ENCODE measurements at regions not wholly inside any gene's neighbourhood (a gene's known extent, or its start where the extent isn't known, plus 50 kb on each side); places are given as distances from the start of the nearest gene placed in this dataset.

DNA sequence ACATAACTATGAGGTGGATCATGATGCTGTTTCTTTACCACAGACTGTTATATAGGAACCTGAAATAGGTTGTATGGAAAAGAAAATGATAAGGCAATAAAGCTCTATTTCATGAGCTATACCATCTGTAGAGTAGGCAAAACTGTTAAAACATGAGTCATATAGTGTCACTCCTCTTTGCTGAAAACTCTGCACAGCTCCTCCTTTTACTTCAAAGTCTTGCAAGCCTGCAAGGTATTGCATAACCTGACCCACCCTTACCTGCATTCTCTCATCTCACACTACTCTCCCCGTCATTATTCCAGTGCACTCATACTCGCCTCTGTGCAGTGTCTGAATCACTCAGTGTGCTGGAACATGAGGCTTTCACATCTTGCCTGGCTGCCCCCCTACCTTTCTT, 790.1 kb downstream of the EFNA5 start:
- H3K4me3 ChIP-seq (ENCODE audit: low read depth, low read length), result no peak overlapping the region
- in situ Hi-C loops (cut with HindIII; ENCODE audit: low sequenced_read_pairs), result no loop called here
- DNase-seq (ENCODE audit: low read depth), result no peak
- no peak for TF ChIP-seq CTCF (IDR thresholded peaks at IDR 0.05; ENCODE audit: low read depth, low read length, missing control alignments)

DNA sequence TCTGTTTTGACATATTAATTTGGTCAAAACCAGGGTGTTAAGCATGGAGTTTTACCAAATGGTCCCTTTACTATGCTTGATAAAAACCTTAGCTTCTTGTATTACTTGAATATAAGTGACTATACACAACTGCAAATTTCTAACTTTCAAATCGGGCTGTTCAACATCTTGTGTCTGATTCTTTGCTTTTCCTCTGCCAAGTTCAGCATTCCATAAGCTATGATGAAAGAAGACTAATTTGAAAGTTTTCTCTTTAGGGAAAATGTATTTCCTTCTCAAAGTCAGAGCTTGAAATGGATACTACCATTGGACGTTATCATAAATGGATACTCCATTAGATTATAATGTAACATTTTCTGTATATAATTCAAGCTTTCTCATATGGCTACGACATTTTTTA, 792.9 kb downstream of the EFNA5 start:
- no peak for DNase-seq (ENCODE audit: low read depth)
- H3K4me3 ChIP-seq (ENCODE audit: low read depth, low read length), result no peak overlapping the region
- in situ Hi-C loops (cut with HindIII; ENCODE audit: low sequenced_read_pairs), result no loop called here
- no peak for TF ChIP-seq CTCF (IDR thresholded peaks at IDR 0.05; ENCODE audit: low read depth, low read length, missing control alignments)

DNA sequence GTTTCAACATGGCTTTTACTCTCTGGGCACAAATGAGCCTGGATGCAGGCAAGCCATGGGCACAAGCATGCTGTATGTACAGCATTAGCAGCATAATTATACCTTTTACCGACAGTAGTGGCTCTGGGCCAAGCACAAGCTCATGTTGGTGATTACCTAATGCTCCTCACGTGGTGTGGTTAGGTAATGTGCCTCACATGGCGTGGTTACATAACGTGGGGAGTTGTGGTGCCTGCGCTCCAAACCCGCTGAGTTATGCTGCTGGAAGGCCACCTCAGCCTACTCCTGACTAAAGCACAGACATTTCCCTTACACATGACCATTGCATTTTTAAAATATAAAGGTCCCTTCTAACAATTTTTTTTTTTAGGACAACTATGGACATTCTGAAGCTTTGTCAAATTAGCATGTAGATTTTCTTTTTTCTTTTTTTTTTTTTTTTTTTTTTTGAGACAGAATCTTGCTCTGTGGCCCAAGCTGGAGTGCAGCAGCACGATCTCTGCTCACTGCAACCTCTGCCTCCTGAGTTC, 794.0 kb downstream of the EFNA5 start:
- no peak for TF ChIP-seq CTCF (IDR thresholded peaks at IDR 0.05; ENCODE audit: low read depth, low read length, missing control alignments)
- DNase-seq (ENCODE audit: low read depth), result no peak
- in situ Hi-C loops (cut with HindIII; ENCODE audit: low sequenced_read_pairs), result no loop called here
- no peak overlapping the region for H3K4me3 ChIP-seq (ENCODE audit: low read depth, low read length)

DNA sequence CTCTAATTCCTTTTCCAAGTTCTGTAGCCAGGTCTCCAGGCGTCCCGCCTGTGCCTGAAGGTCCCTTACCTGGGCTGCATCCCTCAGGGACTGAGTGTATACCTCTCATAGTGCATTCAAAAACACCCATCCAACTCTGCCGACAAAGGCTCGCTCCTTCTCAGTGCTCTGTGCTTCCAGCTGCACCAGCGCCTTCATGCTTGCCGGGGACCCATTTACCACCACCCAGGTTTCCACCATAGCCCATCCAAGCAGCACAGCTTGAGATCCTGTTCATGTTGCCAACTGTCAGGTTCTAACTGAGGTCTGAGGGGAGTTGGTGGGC, 794.5 kb downstream of the EFNA5 start:
- DNase-seq (ENCODE audit: low read depth), result no peak
- TF ChIP-seq CTCF (IDR thresholded peaks at IDR 0.05; ENCODE audit: low read depth, low read length, missing control alignments), result no peak
- no peak overlapping the region for H3K4me3 ChIP-seq (ENCODE audit: low read depth, low read length)
- in situ Hi-C loops (cut with HindIII; ENCODE audit: low sequenced_read_pairs), result no loop called here

DNA sequence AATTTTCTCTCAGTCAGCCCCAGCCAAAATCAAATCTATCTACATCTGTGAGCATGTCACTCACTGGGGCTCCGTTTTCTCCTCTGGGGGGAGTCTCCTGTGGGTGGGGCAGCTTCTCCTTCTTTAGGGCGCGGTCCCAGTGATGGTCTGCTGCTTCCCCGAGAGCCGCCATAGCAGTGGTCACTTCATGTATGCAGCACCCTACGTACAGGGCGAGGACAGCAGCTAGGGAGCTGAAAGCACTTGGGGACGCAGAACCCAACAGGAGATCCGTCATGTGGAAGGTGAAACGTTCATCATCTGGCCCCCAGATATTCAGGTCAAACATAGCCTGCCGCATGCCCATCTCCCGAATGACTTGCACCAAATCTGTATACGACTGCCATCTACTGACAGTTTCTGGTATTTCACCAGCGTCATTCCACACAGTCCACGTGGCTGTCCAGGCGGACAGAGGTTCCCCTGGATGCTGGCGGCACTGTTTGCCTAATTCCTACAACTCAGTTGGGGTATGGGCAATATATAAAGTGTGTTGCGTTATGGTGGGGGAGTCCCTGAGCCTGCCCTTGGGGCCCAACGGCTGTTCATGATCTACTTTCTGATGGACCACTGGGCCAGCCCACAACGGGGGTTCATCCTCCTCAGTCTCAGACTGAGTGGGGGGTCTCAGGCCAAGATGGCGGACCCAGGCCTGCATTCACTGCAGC, 795.0 kb downstream of the EFNA5 start:
- no peak overlapping the region for H3K4me3 ChIP-seq (ENCODE audit: low read depth, low read length)
- no peak for DNase-seq (ENCODE audit: low read depth)
- peak; percentile 19 for TF ChIP-seq CTCF (IDR thresholded peaks at IDR 0.05; ENCODE audit: low read depth, low read length, missing control alignments)
- in situ Hi-C loops (cut with HindIII; ENCODE audit: low sequenced_read_pairs), result no loop called here

DNA sequence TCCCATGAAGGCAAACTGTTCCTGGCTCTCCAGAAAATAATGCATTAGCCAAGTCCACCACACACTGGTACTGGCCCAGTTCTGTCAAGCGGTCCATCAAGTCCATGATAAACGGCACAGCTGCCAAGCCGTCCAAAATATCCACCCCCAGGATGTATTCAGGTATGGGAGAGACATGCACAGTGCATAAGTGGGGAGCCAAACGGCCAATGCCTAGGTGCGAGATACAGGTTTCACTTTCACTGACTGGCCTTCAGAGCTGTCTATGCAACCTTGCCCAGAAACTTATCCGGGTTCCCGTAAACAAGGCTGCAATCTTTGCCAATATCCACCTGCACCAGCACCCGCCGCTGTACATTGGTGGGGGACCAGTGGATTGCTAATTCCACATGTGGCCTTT, 795.8 kb downstream of the EFNA5 start:
- TF ChIP-seq CTCF (IDR thresholded peaks at IDR 0.05; ENCODE audit: low read depth, low read length, missing control alignments), result no peak
- in situ Hi-C loops (cut with HindIII; ENCODE audit: low sequenced_read_pairs), result no loop called here
- no peak for DNase-seq (ENCODE audit: low read depth)
- no peak overlapping the region for H3K4me3 ChIP-seq (ENCODE audit: low read depth, low read length)
